ENCODE measurements at regions not wholly inside any gene's neighbourhood (a gene's known extent, or its start where the extent isn't known, plus 50 kb on each side); places are given as distances from the start of the nearest gene placed in this dataset.
A peak's percentile ranks its signal among the peaks of the same experiment; 100 is the strongest.
"Not testable (repeated sequence)": the region's sequence is repeated elsewhere in the genome, so short reads cannot be mapped to it uniquely, and the experiment has no call there.

GRCh38 chr5:2063380-2063779, 180.7 kb upstream of the IRX4 start:
- DNase-seq: not testable (repeated sequence)

DNA sequence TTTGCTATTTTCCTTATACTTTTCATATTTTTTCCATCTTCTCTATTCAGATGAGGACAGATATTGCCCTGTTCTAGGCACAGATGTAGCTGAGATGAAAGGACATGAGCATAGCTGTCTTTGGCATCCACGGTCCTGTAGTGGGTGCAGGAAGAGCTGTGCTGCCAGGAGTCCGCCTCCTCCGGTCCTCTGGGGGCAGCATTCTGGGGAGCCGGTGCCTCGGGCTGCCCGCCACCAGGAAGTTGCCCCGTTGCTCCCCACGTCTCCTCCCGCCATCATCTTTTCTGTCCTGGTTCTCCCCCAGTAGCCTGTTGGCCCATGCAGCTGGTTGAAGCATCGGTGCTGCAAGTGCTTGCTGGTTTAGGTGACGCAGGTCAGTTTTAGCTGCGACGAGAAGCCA, 170.0 kb upstream of the IRX4 start:
- DNase-seq: no peak

DNA sequence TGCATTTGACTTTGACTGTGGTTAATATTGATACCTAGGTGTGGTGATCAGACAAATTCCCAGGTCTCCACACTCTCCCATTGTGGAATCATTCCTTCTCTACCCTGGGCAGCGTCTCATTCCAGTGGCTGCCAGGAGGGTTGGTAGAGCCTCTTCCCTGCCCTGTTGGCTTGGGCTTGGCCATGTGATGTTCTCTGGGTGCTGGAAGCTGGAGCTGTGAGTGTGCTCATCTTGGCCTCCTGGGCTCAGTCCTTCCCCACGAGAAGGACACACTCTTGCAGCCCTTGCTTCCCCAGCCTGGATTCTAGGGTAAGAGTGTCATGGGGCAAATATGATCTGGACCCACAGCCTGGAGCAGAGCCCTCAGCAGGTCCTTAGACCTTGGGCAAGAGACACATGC, 167.2 kb upstream of the IRX4 start:
- no peak for DNase-seq

DNA sequence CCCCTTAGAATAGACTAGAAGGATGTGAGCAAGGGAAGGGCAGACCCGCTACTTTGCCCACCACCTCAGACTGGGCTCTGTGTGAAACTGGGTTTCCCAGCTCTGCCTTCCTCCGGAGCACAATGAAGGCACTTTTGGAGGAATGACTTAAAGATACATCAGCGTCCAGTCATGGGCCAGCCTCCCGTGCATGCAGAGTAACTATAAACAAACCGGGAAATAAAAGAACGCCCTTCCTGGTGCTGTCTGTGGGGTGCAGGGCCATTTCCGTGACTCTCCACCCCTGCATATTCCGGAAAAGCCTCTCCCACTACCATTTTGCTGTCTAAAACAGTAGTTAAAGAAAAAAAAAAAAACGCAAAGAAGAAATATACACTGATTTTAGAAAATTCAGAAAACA, 165.9 kb upstream of the IRX4 start:
- DNase-seq: no peak

- DNase-seq: no peak
These were observed 164.7 kb upstream of the IRX4 start for GRCh38 chr5:2047341-2047927.

GRCh38 chr5:2044041-2044440, 161.3 kb upstream of the IRX4 start:
- no peak for DNase-seq

- DNase-seq: no peak
These were observed 156.4 kb upstream of the IRX4 start for GRCh38 chr5:2039180-2039531.

GRCh38 chr5:2038321-2039179, 155.8 kb upstream of the IRX4 start:
- DNase-seq: peak; percentile 95

GRCh38 chr5:2036885-2037284, 154.2 kb upstream of the IRX4 start:
- no peak for DNase-seq

DNA sequence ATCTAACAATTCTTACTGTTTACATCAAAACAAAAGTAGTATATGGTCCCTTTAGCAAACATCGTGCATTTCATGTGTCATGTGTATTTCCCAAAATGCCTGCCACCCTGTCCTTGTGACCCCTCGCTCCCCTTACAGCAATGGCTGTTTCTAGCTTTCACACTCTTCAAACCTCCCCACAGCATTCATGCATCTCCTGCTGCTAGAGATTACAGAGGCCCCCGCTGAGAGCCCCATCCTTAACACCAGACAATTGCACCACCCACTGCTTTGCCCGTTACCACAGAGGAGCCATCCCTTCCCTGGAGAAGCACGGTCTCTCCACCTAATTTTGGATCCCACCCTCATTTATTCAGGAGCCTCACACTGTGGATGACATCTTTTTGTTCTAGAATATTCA, 149.7 kb upstream of the IRX4 start:
- no peak for DNase-seq

DNA sequence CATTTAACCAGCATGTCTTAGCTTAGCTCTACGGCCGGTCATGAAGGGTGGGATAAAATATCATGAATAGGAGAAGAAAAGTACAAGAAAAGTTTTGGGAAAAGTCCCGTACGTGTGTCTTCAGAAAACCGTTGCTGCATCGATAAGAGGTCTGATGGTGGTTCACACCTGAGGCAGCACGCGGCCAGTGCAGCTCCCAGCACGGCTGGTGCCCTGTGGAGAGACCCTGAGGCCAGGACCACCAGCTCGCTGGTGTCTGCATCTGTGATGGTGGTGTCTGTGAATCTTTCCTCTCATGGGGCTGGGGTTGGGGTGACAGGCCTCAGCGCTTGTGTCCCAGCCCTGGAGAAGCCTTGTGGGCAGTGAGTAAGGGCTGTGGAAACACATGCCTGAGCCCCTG, 148.9 kb upstream of the IRX4 start:
- DNase-seq: no peak

- peak; percentile 50 for DNase-seq
These were observed 147.4 kb upstream of the IRX4 start for GRCh38 chr5:2030131-2030530.

- DNase-seq: no peak
These were observed 146.5 kb upstream of the IRX4 start for GRCh38 chr5:2029206-2029605.

- DNase-seq: no peak
These were observed 145.1 kb upstream of the IRX4 start for GRCh38 chr5:2027790-2028189.

- peak; percentile 41 for DNase-seq
These were observed 142.4 kb upstream of the IRX4 start for GRCh38 chr5:2024986-2025721.

DNA sequence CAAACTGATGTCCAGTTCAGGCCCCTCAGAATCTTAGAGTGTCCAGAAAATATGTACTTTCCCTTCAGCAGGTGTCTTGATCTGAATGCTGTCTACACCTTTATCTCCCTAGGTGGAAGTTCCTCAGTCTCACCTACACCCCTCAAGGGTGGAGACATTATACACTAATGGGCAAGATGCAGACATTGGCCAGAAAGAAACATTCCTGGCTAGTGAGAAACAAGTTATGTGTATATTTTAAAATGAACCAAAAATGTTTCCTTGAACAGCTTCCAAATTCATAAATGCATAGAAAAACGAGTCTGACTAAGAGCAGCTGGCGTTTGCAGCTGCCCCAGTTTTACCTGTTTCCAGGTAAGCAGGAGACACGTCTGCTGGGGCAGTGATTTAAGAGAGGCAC, 140.5 kb upstream of the IRX4 start:
- no peak for DNase-seq

DNA sequence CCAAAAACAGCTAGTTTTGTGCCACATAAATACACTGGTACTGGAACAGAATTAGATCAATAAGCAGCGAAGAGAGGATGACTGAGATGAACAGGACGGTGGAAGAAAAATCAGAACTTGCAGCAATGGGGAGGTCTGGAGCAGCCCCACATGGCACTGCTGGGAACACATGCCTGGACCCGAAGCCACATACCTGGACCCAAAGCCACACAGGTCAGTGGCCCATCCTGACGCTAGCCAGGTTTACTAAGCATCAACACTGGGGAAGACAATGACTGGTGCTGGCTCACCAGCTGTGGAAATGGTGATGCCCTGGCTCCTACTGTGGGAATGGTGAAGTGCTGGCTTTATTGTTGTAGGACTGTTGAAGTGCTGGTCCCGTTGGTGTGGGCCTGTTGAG, 139.7 kb upstream of the IRX4 start:
- peak; percentile 31 for DNase-seq

- peak; percentile 23 for DNase-seq
These were observed 138.9 kb upstream of the IRX4 start for GRCh38 chr5:2021484-2022176.

DNA sequence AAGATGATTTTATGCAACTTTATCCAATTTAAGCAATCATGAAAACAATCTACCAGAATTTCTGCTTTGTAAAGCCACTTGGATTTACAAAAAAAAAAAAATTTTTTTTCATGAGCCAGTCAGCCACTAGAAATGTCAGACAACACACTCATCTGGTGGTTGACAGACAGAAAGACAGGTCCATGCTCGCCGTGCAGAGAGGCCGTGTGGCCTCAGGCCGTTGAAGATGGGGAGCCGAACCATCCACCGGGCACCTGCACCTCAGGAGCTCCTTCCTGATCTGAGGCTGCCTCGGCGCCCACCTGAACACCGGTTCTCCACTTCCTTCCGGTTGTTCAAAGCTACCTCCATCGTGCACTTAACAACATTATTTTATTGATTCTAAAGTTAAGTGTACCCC, 138.0 kb upstream of the IRX4 start:
- DNase-seq: no peak

- DNase-seq: peak; percentile 37
These were observed 137.0 kb upstream of the IRX4 start for GRCh38 chr5:2019716-2020115.

DNA sequence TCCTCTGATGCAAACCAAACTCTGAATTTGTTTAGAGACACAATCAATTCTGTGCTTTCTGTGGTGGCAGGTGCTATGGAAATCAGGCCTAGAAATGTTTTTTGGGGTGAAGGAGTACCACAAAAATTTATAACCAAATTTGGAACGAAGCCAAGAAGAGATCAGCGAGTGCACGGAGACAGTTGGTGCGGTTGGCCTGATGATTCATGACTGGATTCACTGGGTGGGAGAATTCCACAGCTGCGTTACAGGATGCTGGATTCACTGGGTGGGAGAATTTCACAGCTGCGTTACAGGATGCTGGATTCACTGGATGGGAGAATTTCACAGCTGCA, 135.6 kb upstream of the IRX4 start:
- DNase-seq: no peak

DNA sequence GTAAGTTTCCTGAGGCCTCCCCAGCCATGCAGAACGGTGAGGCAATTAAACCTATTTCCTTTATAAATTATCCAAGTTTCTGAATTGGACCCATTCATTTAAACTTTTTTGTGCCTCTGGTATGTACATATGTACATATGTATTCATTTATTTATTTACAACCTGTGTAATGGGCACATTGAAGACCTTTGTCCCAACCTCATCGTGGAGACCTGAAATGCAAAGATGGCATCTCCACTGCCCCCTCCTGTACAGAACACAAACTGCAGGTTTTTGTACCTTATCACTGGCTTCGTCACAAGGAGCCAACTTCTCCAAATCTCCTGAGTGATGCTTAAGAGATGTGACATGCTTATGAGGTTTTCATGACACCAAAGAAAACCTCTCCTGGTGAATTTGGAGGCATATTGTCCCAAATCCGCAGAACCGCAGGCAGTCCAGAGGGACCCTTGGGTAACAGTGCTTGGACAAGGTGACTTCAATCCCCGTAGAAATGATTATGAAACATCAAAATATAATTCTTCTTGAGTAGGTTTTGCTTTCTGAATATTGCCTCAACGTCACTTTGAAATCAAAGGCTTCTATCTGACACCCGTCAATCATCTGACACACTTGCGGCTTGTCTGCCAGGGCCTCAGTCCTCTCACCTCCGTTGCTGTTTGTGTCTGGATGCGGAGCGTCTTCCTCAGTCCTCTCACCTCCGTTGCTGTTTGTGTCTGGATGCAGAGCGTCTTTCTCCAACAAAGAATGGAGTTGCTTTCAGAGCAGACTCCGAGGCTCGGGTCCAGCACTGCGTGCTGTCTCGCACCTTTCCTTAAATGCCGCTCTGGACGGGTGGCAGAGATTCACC, 135.0 kb upstream of the IRX4 start:
- DNase-seq: peak; percentile 57

GRCh38 chr5:2015961-2016360, 133.2 kb upstream of the IRX4 start:
- peak; percentile 29 for DNase-seq
